Left renal cortex interstitium (tissue), 4 donors: ENCODE measurements at regions not wholly inside any gene's neighbourhood (a gene's known extent, or its start where the extent isn't known, plus 50 kb on each side); places are given as distances from the start of the nearest gene placed in this dataset.
"Not testable (repeated sequence)": the region's sequence is repeated elsewhere in the genome, so short reads cannot be mapped to it uniquely, and the experiment has no call there.

Source experiments
- DNase-seq, 4 donors: peaks; one replicate each; pipeline ENCODE4 v3.0.0-alpha.2; 2013; ENCODE audit warnings: low read depth in 4 of 4, low spot score in 2 of 4, missing footprints in 1 of 4

GRCh38 chr12:16884819-16885218 is 278.9 kb upstream of the LMO3 start:
- no peak for DNase-seq

GRCh38 chr12:16884056-16884455 is 278.1 kb upstream of the LMO3 start:
- DNase-seq = no peak

- DNase-seq = no peak
These were observed 276.1 kb upstream of the LMO3 start for GRCh38 chr12:16881986-16882570.

- no peak for DNase-seq
These were observed 274.9 kb upstream of the LMO3 start for GRCh38 chr12:16880864-16881285.

- no peak for DNase-seq
These were observed 264.9 kb upstream of the LMO3 start for GRCh38 chr12:16870845-16871244.

DNA sequence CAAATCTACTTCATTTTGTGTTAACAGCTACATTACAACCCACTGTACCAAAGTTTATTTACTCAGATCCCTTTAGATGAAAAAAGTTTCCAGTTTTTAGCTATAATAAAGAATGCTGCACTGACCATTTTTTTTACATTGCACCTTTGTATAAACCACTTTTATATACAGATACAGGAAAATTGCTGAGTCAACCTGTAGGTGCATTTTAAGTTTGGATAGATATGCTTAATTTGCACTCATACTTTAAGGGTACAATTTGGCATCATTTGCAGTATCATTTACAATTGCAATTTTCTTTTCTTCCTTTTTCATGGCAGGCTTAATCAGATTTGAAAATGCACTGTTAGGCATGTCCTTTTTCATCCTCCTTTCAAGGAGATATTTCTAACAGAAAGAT is 257.8 kb upstream of the LMO3 start:
- no peak for DNase-seq

DNA sequence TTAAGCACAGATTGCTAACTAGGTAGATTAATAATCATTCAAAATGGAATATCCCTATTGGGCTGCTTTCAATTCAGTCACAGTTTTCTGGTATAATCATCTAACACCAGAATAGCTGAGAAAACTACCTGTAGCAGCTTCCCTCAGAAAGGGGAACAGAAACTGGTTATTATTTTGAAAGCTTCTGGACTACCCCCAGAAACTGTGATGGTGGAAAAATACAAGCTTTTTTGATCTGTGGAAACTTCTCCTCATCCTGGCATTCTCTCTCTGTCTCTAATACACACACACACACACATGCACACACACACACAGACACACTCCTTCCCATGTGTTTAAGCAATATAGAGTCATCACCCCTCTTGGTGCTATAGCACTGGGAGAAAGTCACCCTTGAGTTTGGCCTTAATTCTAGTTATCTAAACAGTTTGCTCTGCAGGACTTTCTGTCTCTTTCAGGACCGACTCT is 251.5 kb upstream of the LMO3 start:
- no peak for DNase-seq

DNA sequence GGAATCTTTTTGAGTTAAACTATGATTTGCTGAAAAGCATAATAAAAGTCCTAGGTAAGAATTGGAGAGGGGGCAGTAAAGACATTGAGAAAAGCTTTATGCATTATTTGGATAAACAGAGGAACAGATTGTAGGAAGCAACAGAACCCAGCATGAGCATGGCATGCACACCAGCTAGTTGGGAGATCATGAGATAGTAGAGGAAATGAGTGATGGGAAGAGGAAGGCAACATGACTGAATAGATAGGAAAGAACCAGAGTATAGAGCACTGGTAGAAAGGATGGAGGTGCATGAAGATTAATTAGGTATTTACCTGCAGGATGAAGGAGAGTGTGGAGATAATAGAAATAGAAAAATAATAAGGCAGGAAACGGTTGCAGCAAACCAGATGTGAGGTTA is 248.5 kb upstream of the LMO3 start:
- no peak for DNase-seq

DNA sequence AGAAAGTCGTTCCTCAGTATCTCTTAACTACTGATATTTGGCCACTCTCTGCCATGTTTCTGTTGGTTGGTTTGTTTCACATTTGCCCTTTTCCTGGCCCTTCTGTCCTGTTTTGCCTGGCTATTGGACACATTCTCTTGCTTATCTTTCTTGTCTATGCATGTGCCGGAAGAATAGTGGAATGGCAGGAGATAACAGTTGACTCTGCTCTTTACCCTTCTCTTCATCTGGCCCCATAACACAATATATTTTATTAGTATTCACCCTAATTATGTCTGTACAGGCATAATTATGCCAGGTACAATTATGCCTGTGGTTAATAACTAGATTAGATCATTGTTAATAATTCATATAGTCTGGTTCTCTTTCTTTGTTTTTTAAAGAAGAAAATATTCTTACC is 243.5 kb upstream of the LMO3 start:
- DNase-seq = no peak

DNA sequence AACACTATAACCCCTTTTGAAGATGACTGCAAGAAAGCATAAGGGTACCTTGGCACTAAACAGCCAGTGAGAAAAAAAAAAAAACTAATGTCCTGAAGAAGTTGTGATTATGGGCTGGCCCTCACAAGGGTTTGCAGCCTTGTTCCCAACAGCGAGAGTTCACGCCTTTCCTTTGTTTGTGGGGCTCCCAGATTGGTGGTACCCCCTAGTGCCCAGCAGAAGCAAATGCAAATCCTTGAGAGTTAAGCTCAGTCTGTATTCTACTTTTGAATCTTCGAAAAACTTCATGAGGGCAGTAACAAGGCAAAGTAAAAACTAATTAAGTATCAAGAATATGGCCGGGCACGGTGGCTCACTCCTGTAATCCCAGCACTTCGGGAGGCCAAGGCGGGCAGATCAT is 238.9 kb upstream of the LMO3 start:
- DNase-seq = no peak

DNA sequence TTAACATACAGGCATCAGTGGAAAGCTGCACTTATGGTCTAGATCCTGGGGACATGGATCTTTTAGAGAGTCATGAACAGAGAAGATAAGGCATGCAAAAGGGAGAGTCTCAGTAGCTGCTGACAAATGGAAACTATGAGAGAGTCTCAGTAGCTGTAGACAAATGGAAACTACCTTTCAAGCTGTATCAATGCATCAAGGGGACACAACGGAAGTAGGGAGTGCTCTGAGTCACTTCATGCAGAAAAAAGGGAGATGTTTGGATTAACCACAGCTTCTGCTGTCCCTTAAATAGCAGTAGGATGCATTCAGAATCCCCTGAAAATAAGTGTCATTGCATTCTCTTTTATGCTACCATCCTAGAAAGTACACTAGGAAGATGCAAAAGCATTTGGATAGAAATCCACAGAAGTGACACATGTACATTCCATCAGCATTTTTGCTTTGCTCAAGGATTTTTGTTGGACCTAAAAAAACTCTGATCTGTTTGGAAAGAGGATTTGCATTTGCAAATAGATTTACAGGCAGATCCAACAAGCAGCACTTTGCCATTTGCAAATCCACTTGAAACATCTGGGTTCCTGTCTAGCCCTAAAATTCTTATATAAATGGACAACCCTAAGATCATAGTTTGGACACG is 227.5 kb upstream of the LMO3 start:
- no peak for DNase-seq

GRCh38 chr12:16828891-16829290 is 222.9 kb upstream of the LMO3 start:
- DNase-seq = no peak

- DNase-seq = no peak
These were observed 201.8 kb upstream of the LMO3 start for GRCh38 chr12:16807731-16808130.

DNA sequence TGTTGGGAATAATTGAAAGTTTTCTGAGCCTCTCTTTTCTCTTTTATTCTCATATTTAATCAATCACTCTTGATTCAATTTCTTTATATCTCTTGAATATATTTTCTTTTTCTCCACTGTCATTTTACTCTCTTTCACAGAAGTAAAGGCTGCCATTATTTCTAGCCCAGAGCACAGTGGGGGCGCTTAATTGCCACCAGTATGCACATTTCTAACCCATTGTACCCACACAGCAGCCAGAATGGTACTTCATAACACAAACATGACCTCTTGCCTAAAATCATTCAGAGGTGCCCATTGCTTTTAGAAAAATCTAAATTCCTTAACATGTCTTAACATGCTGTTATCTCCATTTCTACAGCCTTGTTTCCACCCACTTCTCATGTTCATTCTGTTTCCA is 190.2 kb upstream of the LMO3 start:
- DNase-seq = no peak

GRCh38 chr12:16789204-16789790 is 183.3 kb upstream of the LMO3 start:
- DNase-seq = peak in 1 of 4 donors; percentile 1

- no peak for DNase-seq
These were observed 182.7 kb upstream of the LMO3 start for GRCh38 chr12:16788506-16789203.

- DNase-seq = no peak
These were observed 180.0 kb upstream of the LMO3 start for GRCh38 chr12:16785953-16786352.

DNA sequence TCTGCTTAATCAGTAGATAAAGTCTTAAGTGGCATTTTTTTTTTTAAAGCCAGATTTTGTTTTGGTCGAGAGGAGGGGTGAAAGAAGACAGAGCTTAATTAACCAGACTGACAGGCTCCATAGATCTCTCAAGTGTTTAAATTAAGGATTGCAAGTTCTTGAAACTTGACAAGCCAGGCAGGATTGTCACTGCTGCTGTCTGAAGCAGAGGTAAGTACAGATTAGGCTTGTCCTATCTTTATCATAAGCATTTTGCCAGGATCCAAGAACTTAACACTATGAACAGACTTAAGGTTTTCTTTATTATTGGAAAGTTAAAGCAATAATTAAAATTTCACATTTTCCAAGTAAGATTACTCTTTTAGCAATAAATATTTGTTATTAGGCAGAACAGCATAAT is 179.6 kb upstream of the LMO3 start:
- no peak for DNase-seq

- DNase-seq = not testable (repeated sequence)
These were observed 163.2 kb upstream of the LMO3 start for GRCh38 chr12:16769129-16769528.

DNA sequence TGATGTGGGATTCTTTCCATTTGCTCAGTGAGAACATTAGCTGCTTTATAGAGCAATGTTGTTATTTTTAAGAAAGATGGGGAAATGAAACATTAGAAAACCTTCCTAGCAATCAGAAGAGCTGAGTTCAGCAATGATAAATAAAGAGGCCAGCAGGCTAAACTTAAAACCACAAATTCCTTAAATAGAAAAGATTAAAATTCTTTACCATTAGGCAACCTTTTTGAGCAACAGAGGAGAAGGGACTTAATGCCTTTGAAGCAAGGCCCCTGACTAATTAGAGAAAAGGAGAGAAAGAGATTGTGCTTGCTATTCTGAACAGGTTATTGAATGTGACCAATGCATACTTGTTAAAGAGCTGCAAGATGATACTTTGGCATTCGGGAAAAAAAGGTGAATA is 160.8 kb upstream of the LMO3 start:
- DNase-seq = no peak

DNA sequence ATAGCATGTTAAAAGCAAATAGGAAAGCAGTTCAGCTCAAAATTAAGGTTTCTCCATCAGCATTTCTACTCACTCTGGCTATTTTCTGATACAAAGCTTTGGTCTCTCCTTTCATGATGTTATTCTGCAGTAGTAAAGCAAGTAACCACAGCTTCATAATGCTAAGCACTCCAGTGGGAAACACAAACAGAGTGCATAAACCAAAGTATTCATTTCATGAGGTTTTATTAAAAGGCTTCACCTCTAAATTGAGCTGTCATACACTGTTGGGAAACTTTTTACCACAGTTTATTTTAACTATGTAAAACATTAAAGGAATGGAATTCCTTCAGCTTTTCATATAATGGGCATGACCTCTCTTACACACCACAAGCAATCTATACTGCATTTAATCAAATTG is 157.9 kb upstream of the LMO3 start:
- no peak for DNase-seq
